HG03439 (cell line): ENCODE measurements at regions not wholly inside any gene's neighbourhood (a gene's known extent, or its start where the extent isn't known, plus 50 kb on each side); places are given as distances from the start of the nearest gene placed in this dataset.
"Not testable (repeated sequence)": the region's sequence is repeated elsewhere in the genome, so short reads cannot be mapped to it uniquely, and the experiment has no call there.

Source experiments
- ATAC-seq: cut with Tn5 transposase; IDR thresholded peaks from one replicate; pipeline ENCODE4 v1.9.1; 2021; ENCODE audit warnings: mild to moderate bottlenecking, moderate library complexity; ENCODE audit not compliant: unreplicated experiment

GRCh38 chr15:84152381-84152979 is 83.1 kb upstream of the GOLGA6L4 start:
- not testable (repeated sequence) for ATAC-seq

GRCh38 chr15:84153655-84154140 is 81.9 kb upstream of the GOLGA6L4 start:
- ATAC-seq, result not testable (repeated sequence)

GRCh38 chr15:84154314-84154713 is 81.3 kb upstream of the GOLGA6L4 start:
- ATAC-seq, result not testable (repeated sequence)

- ATAC-seq, result not testable (repeated sequence)
Observed at GRCh38 chr15:84154787-84155186, 80.8 kb upstream of the GOLGA6L4 start.

GRCh38 chr15:84155792-84156587 is 79.6 kb upstream of the GOLGA6L4 start:
- not testable (repeated sequence) for ATAC-seq

- not testable (repeated sequence) for ATAC-seq
Observed at GRCh38 chr15:84156588-84156840, 79.1 kb upstream of the GOLGA6L4 start.

- ATAC-seq, result not testable (repeated sequence)
Observed at GRCh38 chr15:84157056-84157632, 78.4 kb upstream of the GOLGA6L4 start.

GRCh38 chr15:84157857-84158256 is 77.7 kb upstream of the GOLGA6L4 start:
- not testable (repeated sequence) for ATAC-seq

GRCh38 chr15:84159346-84160269 is 76.0 kb upstream of the GOLGA6L4 start:
- ATAC-seq, result not testable (repeated sequence)

- ATAC-seq, result not testable (repeated sequence)
Observed at GRCh38 chr15:84164423-84165292, 70.9 kb upstream of the GOLGA6L4 start.

- ATAC-seq, result not testable (repeated sequence)
Observed at GRCh38 chr15:84170029-84170428, 65.5 kb upstream of the GOLGA6L4 start.

- ATAC-seq, result not testable (repeated sequence)
Observed at GRCh38 chr15:84173231-84173610, 62.4 kb upstream of the GOLGA6L4 start.
